LNCaP clone FGC (cell line): ENCODE measurements at regions not wholly inside any gene's neighbourhood (a gene's known extent, or its start where the extent isn't known, plus 50 kb on each side); places are given as distances from the start of the nearest gene placed in this dataset.

ENCODE experiments used
- DNase-seq: peaks from one replicate; pipeline ENCODE4 v3.0.0-alpha.2; 2011; ENCODE audit warnings: low read depth
- H3K4me3 ChIP-seq: 2 replicates; pipeline ENCODE4 v1.5.1; 2011; ENCODE audit warnings: mild to moderate bottlenecking, low read depth, low read length, control low read depth
- CTCF ChIP-seq: IDR thresholded peaks from 2 replicates; pipeline ENCODE4 v1.5.1; 2012; ENCODE audit warnings: mild to moderate bottlenecking; ENCODE audit not compliant: control insufficient read depth, insufficient read depth; ENCODE audit errors: extremely low read depth

GRCh38 chr9:27750566-27750965 lies 177.3 kb upstream of the C9orf72 start:
- DNase-seq = no peak
- no peak for TF ChIP-seq CTCF
- H3K4me3 ChIP-seq = no peak overlapping the region

- no peak for DNase-seq
Observed at GRCh38 chr9:27752069-27752468, 178.8 kb upstream of the C9orf72 start.

GRCh38 chr9:27755846-27756245 lies 182.6 kb upstream of the C9orf72 start:
- DNase-seq = no peak
- no peak for TF ChIP-seq CTCF
- H3K4me3 ChIP-seq = no peak overlapping the region

More at GRCh38 chr9:27752069-27752468, 178.8 kb upstream of the C9orf72 start:
- no peak overlapping the region for H3K4me3 ChIP-seq
- TF ChIP-seq CTCF = no peak

DNA sequence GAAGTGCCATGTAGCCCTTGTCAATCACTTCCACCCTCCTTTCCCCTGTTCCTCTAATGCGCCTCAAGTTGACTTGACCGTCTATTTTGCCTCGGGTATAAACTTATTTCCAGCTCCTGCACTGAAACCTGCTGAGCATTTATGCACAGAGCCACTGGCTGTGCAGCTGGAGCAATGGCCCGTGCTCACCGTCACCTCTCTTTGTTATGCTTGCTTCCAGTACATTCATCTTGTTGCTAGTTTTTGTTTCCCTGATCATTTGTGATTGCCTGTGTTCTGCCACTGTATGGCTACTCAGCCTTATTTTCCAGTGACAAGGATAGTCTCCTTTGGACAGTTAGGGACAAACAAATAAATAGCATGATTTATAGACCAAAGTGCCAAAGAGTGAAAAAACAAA lies 183.1 kb upstream of the C9orf72 start:
- no peak for TF ChIP-seq CTCF
- no peak for DNase-seq

DNA sequence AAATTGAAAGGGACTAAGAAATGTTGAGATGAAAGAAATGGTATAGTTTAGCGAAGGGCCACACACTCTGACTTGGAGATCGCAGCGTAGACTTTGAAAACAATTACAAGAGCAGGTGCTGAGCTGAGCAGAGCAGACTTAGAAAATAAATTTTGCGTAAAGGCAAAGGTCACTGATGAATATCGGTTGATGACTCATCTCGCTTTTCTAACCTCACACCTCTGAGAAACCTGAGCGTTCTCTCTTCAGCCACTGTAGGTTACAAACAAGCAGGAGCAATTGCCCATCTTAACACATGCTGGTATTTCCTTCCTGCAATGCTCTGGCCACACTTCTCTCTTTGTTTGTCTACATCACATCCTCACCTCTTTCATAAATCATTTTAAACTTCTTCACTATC lies 190.6 kb upstream of the C9orf72 start:
- no peak for TF ChIP-seq CTCF
- no peak overlapping the region for H3K4me3 ChIP-seq
- no peak for DNase-seq

More for the DNA sequence above, 183.1 kb upstream of the C9orf72 start:
- H3K4me3 ChIP-seq = no peak overlapping the region

GRCh38 chr9:27765266-27766072 lies 192.2 kb upstream of the C9orf72 start:
- TF ChIP-seq CTCF = no peak
- no peak overlapping the region for H3K4me3 ChIP-seq
- DNase-seq = no peak
